GM23338 (cell line): ENCODE measurements at regions not wholly inside any gene's neighbourhood (a gene's known extent, or its start where the extent isn't known, plus 50 kb on each side); places are given as distances from the start of the nearest gene placed in this dataset.
A peak's percentile ranks its signal among the peaks of the same experiment; 100 is the strongest.

Experiments
- ATAC-seq: fragments of 200-7000 bp; cut with Tn5 transposase; 3 replicates; pipeline ENCODE4 v1.9.1; 2020
- DNase-seq: peaks from one replicate; pipeline ENCODE4 v3.0.0-alpha.2; 2015; ENCODE audit warnings: low spot score
- H2AFZ ChIP-seq: fragments of 200-600 bp; sonication (generic); 2 replicates; pipeline ENCODE4 v1.8.0; 2016; ENCODE audit warnings: antibody characterized with exemption, mild to moderate bottlenecking, moderate library complexity
- H3F3A ChIP-seq: fragments of 200-600 bp; sonication (generic); replicated peaks from 2 replicates; pipeline ENCODE4 v1.8.0; 2017; ENCODE audit warnings: antibody characterized with exemption, mixed run types, low read depth
- H3K27ac ChIP-seq: fragments of 200-600 bp; sonication (generic); 2 replicates; pipeline ENCODE4 v1.6.1; 2016; ENCODE audit warnings: low read depth
- H3K27me3 ChIP-seq: fragments of 200-600 bp; sonication (generic); 2 replicates; pipeline ENCODE4 v1.8.0; 2016; ENCODE audit warnings: mild to moderate bottlenecking, mixed run types, moderate library complexity; ENCODE audit not compliant: insufficient read depth
- H3K36me3 ChIP-seq: fragments of 200-600 bp; sonication (generic); 2 replicates; pipeline ENCODE4 v1.8.0; 2016; ENCODE audit warnings: mild to moderate bottlenecking; ENCODE audit not compliant: insufficient read depth
- H3K4me1 ChIP-seq: fragments of 200-600 bp; sonication (generic); 2 replicates; pipeline ENCODE4 v1.8.0; 2016; ENCODE audit warnings: mild to moderate bottlenecking, moderate library complexity; ENCODE audit not compliant: insufficient read depth
- H3K4me2 ChIP-seq: fragments of 200-600 bp; sonication (generic); 2 replicates; pipeline ENCODE4 v1.7.1; 2017; ENCODE audit warnings: mixed run types
- H3K4me3 ChIP-seq: fragments of 200-600 bp; sonication (generic); 2 replicates; pipeline ENCODE4 v1.6.1; 2016; ENCODE audit warnings: mixed run types
- H3K79me2 ChIP-seq: fragments of 200-600 bp; sonication (generic); replicated peaks from 2 replicates; pipeline ENCODE4 v1.8.0; 2017; ENCODE audit warnings: mild to moderate bottlenecking; ENCODE audit not compliant: insufficient read depth
- H3K9me2 ChIP-seq: fragments of 200-600 bp; sonication (generic); 2 replicates; pipeline ENCODE4 v1.8.0; 2017; ENCODE audit not compliant: insufficient read depth
- H4K20me1 ChIP-seq: fragments of 200-600 bp; sonication (generic); replicated peaks from 2 replicates; pipeline ENCODE4 v1.8.0; 2017; ENCODE audit warnings: mild to moderate bottlenecking; ENCODE audit not compliant: insufficient read depth
- H3K27ac Mint-ChIP-seq: 2 replicates; pipeline ENCODE4 v1.8.0; 2020; ENCODE audit warnings: inconsistent platforms, mild to moderate bottlenecking, moderate library complexity, mixed read lengths
- H3K27me3 Mint-ChIP-seq: 3 replicates; pipeline ENCODE4 v1.8.0; 2022; ENCODE audit warnings: low read depth, mild to moderate bottlenecking, moderate library complexity, mixed read lengths, inconsistent platforms; ENCODE audit not compliant: insufficient read depth, poor library complexity
- H3K36me3 Mint-ChIP-seq: 3 replicates; pipeline ENCODE4 v1.8.0; 2021; ENCODE audit warnings: low read depth, mild to moderate bottlenecking, inconsistent platforms, moderate library complexity, mixed read lengths
- H3K4me1 Mint-ChIP-seq: 3 replicates; pipeline ENCODE4 v1.8.0; 2020; ENCODE audit warnings: mild to moderate bottlenecking, inconsistent platforms, mixed read lengths
- H3K4me3 Mint-ChIP-seq: 3 replicates; pipeline ENCODE4 v1.8.0; 2021; ENCODE audit warnings: moderate library complexity, mild to moderate bottlenecking, inconsistent platforms, mixed read lengths
- H3K9me3 Mint-ChIP-seq: 3 replicates; pipeline ENCODE4 v1.8.0; 2020; ENCODE audit warnings: moderate library complexity, mild to moderate bottlenecking, inconsistent platforms, mixed read lengths
- CREB1 ChIP-seq: fragments of 250-450 bp; sonication (Bioruptor Pico); IDR thresholded peaks from 2 replicates; pipeline ENCODE4 v1.5.0; 2020; ENCODE audit warnings: low read depth, mild to moderate bottlenecking, moderate library complexity
- CTCF ChIP-seq, 2 experiments: fragments of 200-600 bp in 1 of 2; sonication (generic) in 1 of 2; conservative IDR thresholded peaks; 2 replicates each; pipeline versions ENCODE4 v1.5.1 to v1.6.1; 2016 to 2017; ENCODE audit warnings: antibody characterized with exemption in 2 of 2, low read depth in 2 of 2, mild to moderate bottlenecking in 2 of 2, moderate library complexity in 1 of 2
- EZH2 ChIP-seq: fragments of 200-600 bp; sonication (generic); IDR thresholded peaks from one replicate; pipeline ENCODE4 v1.8.0; 2017; ENCODE audit warnings: antibody characterized with exemption, mild to moderate bottlenecking, low read depth; ENCODE audit not compliant: unreplicated experiment
- EZH2phosphoT487 ChIP-seq: fragments of 200-600 bp; sonication (generic); IDR thresholded peaks from one replicate; pipeline ENCODE4 v1.8.1; 2018; ENCODE audit warnings: antibody characterized with exemption; ENCODE audit not compliant: unreplicated experiment
- NANOG ChIP-seq: IDR thresholded peaks from 2 replicates; pipeline ENCODE4 v1.6.1; 2016; ENCODE audit warnings: antibody characterized with exemption, borderline replicate concordance
- POLR2AphosphoS5 ChIP-seq: IDR thresholded peaks from 2 replicates; pipeline ENCODE4 v1.6.1; 2016; ENCODE audit warnings: antibody characterized with exemption, low read depth
- STAT1 ChIP-seq: IDR thresholded peaks from one replicate; pipeline ENCODE4 v1.6.1; 2016; ENCODE audit warnings: antibody characterized with exemption; ENCODE audit not compliant: unreplicated experiment
- ZNF331 ChIP-seq: fragments of 250-450 bp; sonication (Bioruptor Pico); IDR thresholded peaks from 2 replicates; pipeline ENCODE4 v1.5.0; 2020; ENCODE audit warnings: low read depth, mild to moderate bottlenecking, moderate library complexity
- ZNF462 ChIP-seq: fragments of 250-450 bp; sonication (Bioruptor Pico); IDR thresholded peaks from 2 replicates; pipeline ENCODE4 v1.5.0; 2020; ENCODE audit warnings: mild to moderate bottlenecking, moderate library complexity

GRCh38 chr4:128589384-128589965, 220.0 kb upstream of the JADE1 start (continued):
- TF ChIP-seq ZNF462 (CRISPR knock-in tag), result no peak
- no peak for TF ChIP-seq ZNF331 (CRISPR knock-in tag)
- TF ChIP-seq EZH2, result no peak
- no peak for TF ChIP-seq STAT1
- no peak for TF ChIP-seq NANOG
- TF ChIP-seq POLR2AphosphoS5, result no peak
- no peak for TF ChIP-seq CTCF (conservative IDR thresholded peaks at IDR 0.05; ENCODE audit: low read depth in 2 of 2)
- TF ChIP-seq EZH2phosphoT487, result no peak

GRCh38 chr4:128587382-128587781, 222.1 kb upstream of the JADE1 start:
- ATAC-seq (no peak), DNase-seq (no peak)
- H3K27ac ChIP-seq, result no peak overlapping the region
- Mint-ChIP-seq H3K4me3 (no peak overlapping the region), H3K9me3 (no peaks in the 10 kb centered on the region), H3K36me3 (no peaks in the 10 kb centered on the region), H3K27me3 (peaks cover 5% of the 10 kb centered on the region), H3K4me1 (peaks cover 19% of the 10 kb centered on the region), H3K27ac (no peak overlapping the region)
- no peak overlapping the region for H3K4me2 ChIP-seq
- no peaks in the 10 kb centered on the region for H4K20me1 ChIP-seq
- H3K27me3 ChIP-seq, result no peaks in the 10 kb centered on the region
- peak overlapping the region; percentile 78; the same call in 1 of the 2 replicates for H2AFZ ChIP-seq
- no peak overlapping the region for H3K4me3 ChIP-seq
- H3K4me1 ChIP-seq, result peaks cover 6% of the 10 kb centered on the region
- no peaks in the 10 kb centered on the region for H3F3A ChIP-seq
- H3K36me3 ChIP-seq, result no peaks in the 10 kb centered on the region
- no peaks in the 10 kb centered on the region for H3K79me2 ChIP-seq
- H3K9me2 ChIP-seq, result peaks cover 16% of the 10 kb centered on the region
- TF ChIP-seq CREB1 (CRISPR knock-in tag) (no peak), NANOG (no peak), ZNF331 (CRISPR knock-in tag) (no peak)
